Fibroblast of lung (primary cell): ENCODE measurements at regions not wholly inside any gene's neighbourhood (a gene's known extent, or its start where the extent isn't known, plus 50 kb on each side); places are given as distances from the start of the nearest gene placed in this dataset.
A peak's percentile ranks its signal among the peaks of the same experiment; 100 is the strongest.

ENCODE experiments used
- DNase-seq, 2 donors: peaks; one replicate each; pipeline versions ENCODE4 v3.0.0 to v3.0.0-alpha.2; 2010; ENCODE audit warnings: low read depth in 2 of 2
- H2AFZ ChIP-seq: 2 replicates; pipeline ENCODE4 v1.5.1; 2012; ENCODE audit warnings: low read length, control low read depth, inconsistent platforms
- H3K27ac ChIP-seq: 2 replicates; pipeline ENCODE4 v1.5.1; 2011; ENCODE audit warnings: low read length, control low read depth; ENCODE audit not compliant: insufficient read depth
- H3K27me3 ChIP-seq: 2 replicates; pipeline ENCODE4 v1.5.1; 2011; ENCODE audit warnings: mild to moderate bottlenecking, low read length; ENCODE audit not compliant: control insufficient read depth, insufficient read depth
- H3K36me3 ChIP-seq: 2 replicates; pipeline ENCODE4 v1.5.1; 2011; ENCODE audit warnings: low read length; ENCODE audit not compliant: control insufficient read depth, insufficient read depth
- H3K4me1 ChIP-seq: 2 replicates; pipeline ENCODE4 v1.5.1; 2011; ENCODE audit warnings: low read length; ENCODE audit not compliant: control insufficient read depth, insufficient read depth; ENCODE audit errors: extremely low read depth
- H3K4me2 ChIP-seq: 2 replicates; pipeline ENCODE4 v1.5.1; 2011; ENCODE audit warnings: low read length, control low read depth; ENCODE audit not compliant: insufficient read depth; ENCODE audit errors: extremely low read depth
- H3K4me3 ChIP-seq, 4 experiments: fragments of 200-600 bp in 1 of 4; sonication (generic) in 1 of 4; replicated peaks in 1 of 4; 2 replicates each; pipeline ENCODE4 v1.5.1; 2011 to 2016; ENCODE audit warnings: low read length in 4 of 4, low read depth in 3 of 4, mild to moderate bottlenecking in 3 of 4, control low read depth in 2 of 4, inconsistent platforms in 1 of 4, mixed read lengths in 1 of 4; ENCODE audit not compliant: insufficient read depth in 1 of 4; ENCODE audit errors: control extremely low read depth in 1 of 4
- H3K79me2 ChIP-seq: 2 replicates; pipeline ENCODE4 v1.5.1; 2012; ENCODE audit warnings: mild to moderate bottlenecking, low read length, inconsistent platforms; ENCODE audit not compliant: control insufficient read depth, insufficient read depth
- H3K9ac ChIP-seq: 2 replicates; pipeline ENCODE4 v1.5.1; 2011; ENCODE audit warnings: mild to moderate bottlenecking, low read length, control low read depth; ENCODE audit not compliant: insufficient read depth
- H3K9me3 ChIP-seq: 2 replicates; pipeline ENCODE4 v1.5.1; 2012; ENCODE audit warnings: low read depth, low read length; ENCODE audit not compliant: control insufficient read depth, insufficient read depth
- H4K20me1 ChIP-seq: 2 replicates; pipeline ENCODE4 v1.5.1; 2011; ENCODE audit warnings: low read length; ENCODE audit not compliant: control insufficient read depth, insufficient read depth; ENCODE audit errors: extremely low read depth
- CTCF ChIP-seq, 2 donors: IDR thresholded peaks in 1 of 2; conservative IDR thresholded peaks in 1 of 2; 1 replicate in 1 of 2; 2 replicates in 1 of 2; pipeline ENCODE4 v1.5.1; 2011 to 2012; ENCODE audit warnings: low read length in 2 of 2, control low read depth in 1 of 2, inconsistent platforms in 1 of 2, low read depth in 1 of 2, mild to moderate bottlenecking in 1 of 2
- EZH2 ChIP-seq: IDR thresholded peaks from 2 replicates; pipeline ENCODE4 v1.5.1; 2012; ENCODE audit warnings: low read length, control low read depth, mild to moderate bottlenecking; ENCODE audit errors: missing control alignments

DNA sequence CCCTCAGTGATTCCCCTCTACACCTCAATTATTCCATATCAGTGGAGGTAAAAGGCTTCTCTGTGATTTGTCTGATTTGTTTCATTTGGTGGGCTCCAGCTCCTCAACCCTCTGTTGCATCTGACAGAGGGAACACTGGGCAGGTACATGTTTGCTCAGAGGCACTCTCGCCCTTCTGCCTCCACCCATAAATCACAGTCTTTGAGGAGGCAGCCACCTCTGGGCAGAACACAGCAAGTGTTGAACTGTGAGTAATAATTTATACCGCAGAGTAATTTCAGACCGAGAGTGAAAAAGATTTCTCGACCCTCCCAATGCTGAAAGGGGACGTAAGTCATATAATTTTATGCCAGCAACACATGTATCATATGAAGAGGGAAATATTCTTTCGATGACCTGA lies 330.1 kb upstream of the PBX1 start:
- Histone ChIP-seq H3K9me3 (no peaks in the 10 kb centered on the region), H3K4me3 (no peak overlapping the region), H3K27me3 (no peaks in the 10 kb centered on the region), H3K79me2 (no peaks in the 10 kb centered on the region), H2AFZ (no peak overlapping the region), H3K4me2 (no peak overlapping the region), H3K36me3 (no peaks in the 10 kb centered on the region), H3K27ac (no peak overlapping the region), H4K20me1 (no peaks in the 10 kb centered on the region), H3K9ac (no peak overlapping the region), H3K4me1 (no peaks in the 10 kb centered on the region)
- TF ChIP-seq CTCF (conservative IDR thresholded peaks at IDR 0.05 in 1 of 2, IDR thresholded peaks at IDR 0.05 in 1 of 2; ENCODE audit: low read depth in 1 of 2, low read length in 2 of 2) = no peak
- TF ChIP-seq EZH2 = no peak
- no peak for DNase-seq

DNA sequence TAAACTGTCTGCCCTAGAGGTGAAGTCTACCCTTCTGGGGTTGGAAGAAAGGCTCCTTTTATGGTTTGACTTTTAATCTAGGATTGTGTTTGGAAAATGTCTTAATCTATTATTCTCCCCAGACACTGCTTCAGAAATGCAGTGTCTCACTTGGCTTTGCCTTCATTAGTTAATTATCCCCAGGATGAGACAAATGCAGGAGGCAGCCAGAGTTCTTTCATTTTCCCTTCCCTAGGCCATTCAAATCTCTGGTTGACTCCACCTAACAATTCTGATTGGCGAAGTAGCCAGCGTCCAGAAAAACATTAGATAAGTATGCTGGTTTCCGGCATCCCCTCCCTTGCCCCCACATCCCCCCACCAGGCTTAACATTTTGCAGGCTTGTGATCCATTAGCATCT lies 325.8 kb upstream of the PBX1 start:
- Histone ChIP-seq H3K27me3 (no peaks in the 10 kb centered on the region), H3K4me3 (no peak overlapping the region), H3K27ac (no peak overlapping the region), H2AFZ (no peak overlapping the region), H3K4me1 (no peaks in the 10 kb centered on the region), H3K36me3 (no peaks in the 10 kb centered on the region), H3K9ac (no peak overlapping the region), H3K4me2 (no peak overlapping the region), H3K79me2 (no peaks in the 10 kb centered on the region), H3K9me3 (no peaks in the 10 kb centered on the region), H4K20me1 (no peaks in the 10 kb centered on the region)
- TF ChIP-seq EZH2 (no peak), CTCF (conservative IDR thresholded peaks at IDR 0.05 in 1 of 2, IDR thresholded peaks at IDR 0.05 in 1 of 2; ENCODE audit: low read depth in 1 of 2, low read length in 2 of 2) (no peak)
- DNase-seq = no peak

DNA sequence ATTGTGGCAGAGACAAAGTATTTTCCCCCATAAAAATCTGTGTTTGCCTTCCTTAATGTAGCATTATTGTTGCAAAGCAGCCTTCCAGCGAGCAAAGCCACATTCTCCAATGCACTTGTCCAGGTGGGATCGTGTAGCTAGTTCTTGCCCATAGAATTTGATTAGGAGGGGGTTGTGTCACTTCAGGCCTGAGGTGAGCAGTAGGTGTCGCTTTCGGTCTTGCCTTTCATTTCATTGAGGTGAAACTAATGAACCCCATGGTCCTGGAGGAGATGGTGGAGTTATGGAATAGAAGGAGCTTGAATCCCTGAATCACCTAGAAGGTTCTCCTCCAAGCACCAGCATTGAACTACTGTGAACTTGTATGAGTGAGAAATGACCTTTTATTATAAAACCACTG lies 318.9 kb upstream of the PBX1 start:
- Histone ChIP-seq H3K9ac (no peak overlapping the region), H3K4me1 (no peaks in the 10 kb centered on the region), H3K4me3 (no peak overlapping the region), H4K20me1 (no peaks in the 10 kb centered on the region), H3K27ac (no peak overlapping the region), H2AFZ (no peak overlapping the region), H3K9me3 (no peaks in the 10 kb centered on the region), H3K36me3 (no peaks in the 10 kb centered on the region), H3K4me2 (no peak overlapping the region), H3K27me3 (no peaks in the 10 kb centered on the region), H3K79me2 (no peaks in the 10 kb centered on the region)
- peak; percentile 3 to 9 for DNase-seq
- TF ChIP-seq EZH2 = no peak
